ENCODE measurements at regions not wholly inside any gene's neighbourhood (a gene's known extent, or its start where the extent isn't known, plus 50 kb on each side); places are given as distances from the start of the nearest gene placed in this dataset.

GRCh38 chr18:51879329-51879728 lies 460.7 kb upstream of the DCC start:
- TF ChIP-seq CTCF (IDR thresholded peaks at IDR 0.05; ENCODE audit: insufficient read depth, low read length), result no peak
- no peak for TF ChIP-seq POLR2AphosphoS5 (IDR thresholded peaks at IDR 0.05; ENCODE audit: low read depth)

Measured in HL-60 (cell line).